A204.1 (cell line): ENCODE measurements at regions not wholly inside any gene's neighbourhood (a gene's known extent, or its start where the extent isn't known, plus 50 kb on each side); places are given as distances from the start of the nearest gene placed in this dataset.
"Not testable (repeated sequence)": the region's sequence is repeated elsewhere in the genome, so short reads cannot be mapped to it uniquely, and the experiment has no call there.

ENCODE experiments used
- FAIRE-seq: peaks from 2 replicates; lab custom pipeline; 2012; peaks lifted over from hg19 to GRCh38; lab: Jason Lieb, UNC

GRCh38 chr10:94129393-94130130, 135.8 kb downstream of the PLCE1 start:
- no peak for FAIRE-seq

GRCh38 chr10:94131885-94132284, 138.2 kb downstream of the PLCE1 start:
- FAIRE-seq, result no peak

- no peak for FAIRE-seq
These were observed 139.5 kb downstream of the PLCE1 start for GRCh38 chr10:94133239-94133638.

- FAIRE-seq, result no peak
These were observed 144.0 kb downstream of the PLCE1 start for GRCh38 chr10:94137747-94138146.

GRCh38 chr10:94138391-94138790, 144.7 kb downstream of the PLCE1 start:
- FAIRE-seq, result no peak

GRCh38 chr10:94143261-94143660, 149.5 kb downstream of the PLCE1 start:
- FAIRE-seq, result peak; percentile 76

GRCh38 chr10:94146313-94146712, 152.6 kb downstream of the PLCE1 start:
- no peak for FAIRE-seq

GRCh38 chr10:94146746-94147145, 153.0 kb downstream of the PLCE1 start:
- no peak for FAIRE-seq

- FAIRE-seq, result no peak
These were observed 156.0 kb downstream of the PLCE1 start for GRCh38 chr10:94149702-94150101.

- FAIRE-seq, result no peak
These were observed 156.9 kb downstream of the PLCE1 start for GRCh38 chr10:94150541-94151184.

GRCh38 chr10:94155722-94156271, 162.1 kb downstream of the PLCE1 start:
- no peak for FAIRE-seq

GRCh38 chr10:94156453-94156852, 162.7 kb downstream of the PLCE1 start:
- FAIRE-seq, result no peak

GRCh38 chr10:94165158-94165611, 171.5 kb downstream of the PLCE1 start:
- not testable (repeated sequence) for FAIRE-seq

- no peak for FAIRE-seq
These were observed 178.6 kb downstream of the PLCE1 start for GRCh38 chr10:94172332-94172731.

- FAIRE-seq, result no peak
These were observed 179.9 kb downstream of the PLCE1 start for GRCh38 chr10:94173594-94173993.

- FAIRE-seq, result no peak
These were observed 181.1 kb downstream of the PLCE1 start for GRCh38 chr10:94174838-94175237.

GRCh38 chr10:94178475-94179253, 184.1 kb downstream of the NOC3L start:
- FAIRE-seq, result no peak

GRCh38 chr10:94180576-94180975, 182.2 kb downstream of the NOC3L start:
- no peak for FAIRE-seq

- no peak for FAIRE-seq
These were observed 179.0 kb downstream of the NOC3L start for GRCh38 chr10:94183666-94184264.

GRCh38 chr10:94186722-94187121, 176.0 kb downstream of the NOC3L start:
- FAIRE-seq, result no peak

- no peak for FAIRE-seq
These were observed 170.4 kb downstream of the NOC3L start for GRCh38 chr10:94192333-94192732.

GRCh38 chr10:94192974-94193373, 169.8 kb downstream of the NOC3L start:
- FAIRE-seq, result no peak
